Smooth muscle cell of the brain vasculature (primary cell): ENCODE measurements at regions not wholly inside any gene's neighbourhood (a gene's known extent, or its start where the extent isn't known, plus 50 kb on each side); places are given as distances from the start of the nearest gene placed in this dataset.

Experiments used
- DNase-seq: peaks from one replicate; pipeline ENCODE4 v3.0.0-alpha.2; 2012; ENCODE audit warnings: low read depth, low spot score

DNA sequence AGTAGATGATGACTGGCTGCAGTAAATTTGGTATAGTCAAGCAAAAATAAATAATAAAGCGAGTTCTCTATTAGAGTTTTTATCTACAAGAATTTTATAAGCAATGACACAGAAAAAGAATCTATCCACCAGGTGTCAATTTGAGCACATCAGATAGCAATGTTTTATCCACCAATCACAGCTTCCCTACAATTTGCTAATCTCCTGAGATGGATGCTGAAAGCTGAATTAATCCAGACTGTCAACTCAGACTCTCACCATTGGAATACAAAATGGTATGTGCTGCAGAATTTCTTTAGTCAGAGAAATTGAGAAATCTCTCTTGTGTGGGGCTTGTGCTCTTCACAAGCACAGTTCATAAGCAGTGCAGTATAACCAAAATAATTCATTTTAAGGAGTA lies 888.9 kb upstream of the GHITM start:
- no peak for DNase-seq

DNA sequence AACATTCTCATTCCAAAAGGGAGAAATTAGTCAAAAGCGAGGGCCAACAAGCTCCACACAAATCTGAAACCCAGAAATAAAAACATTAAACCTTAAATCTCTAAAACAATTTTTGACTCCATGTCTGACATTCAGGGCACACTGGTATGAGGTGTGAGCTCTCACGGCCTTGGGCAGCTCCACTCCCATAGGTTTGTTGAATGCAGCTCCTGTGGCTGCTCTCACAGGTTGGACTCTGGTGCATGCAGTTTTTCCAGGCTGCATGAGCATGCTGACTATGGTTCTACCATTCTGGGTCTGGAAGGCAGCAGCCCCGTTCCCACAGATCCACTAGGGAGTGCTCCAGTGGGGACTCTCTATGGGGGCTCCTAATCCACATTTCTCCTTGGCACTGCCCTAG lies 887.1 kb upstream of the GHITM start:
- no peak for DNase-seq

DNA sequence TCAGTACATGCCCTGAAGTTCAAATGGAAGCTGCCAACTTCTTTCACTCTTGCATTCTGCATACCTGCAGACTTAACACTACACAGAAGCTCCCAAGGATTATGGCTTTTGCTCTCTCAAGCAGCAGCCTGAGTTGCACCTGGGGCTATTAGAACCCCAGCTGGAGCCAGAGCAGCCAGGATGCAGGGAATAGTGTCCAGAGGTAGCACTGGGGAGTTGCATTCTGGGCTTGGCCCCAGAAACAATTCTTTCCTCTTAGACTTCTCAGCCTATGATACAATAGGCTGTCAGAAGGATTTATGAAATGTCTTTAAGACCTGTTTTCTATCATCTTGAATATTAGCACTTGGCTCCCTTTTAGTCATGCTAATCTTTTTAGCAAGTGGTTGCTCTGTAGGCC lies 886.7 kb upstream of the GHITM start:
- no peak for DNase-seq

DNA sequence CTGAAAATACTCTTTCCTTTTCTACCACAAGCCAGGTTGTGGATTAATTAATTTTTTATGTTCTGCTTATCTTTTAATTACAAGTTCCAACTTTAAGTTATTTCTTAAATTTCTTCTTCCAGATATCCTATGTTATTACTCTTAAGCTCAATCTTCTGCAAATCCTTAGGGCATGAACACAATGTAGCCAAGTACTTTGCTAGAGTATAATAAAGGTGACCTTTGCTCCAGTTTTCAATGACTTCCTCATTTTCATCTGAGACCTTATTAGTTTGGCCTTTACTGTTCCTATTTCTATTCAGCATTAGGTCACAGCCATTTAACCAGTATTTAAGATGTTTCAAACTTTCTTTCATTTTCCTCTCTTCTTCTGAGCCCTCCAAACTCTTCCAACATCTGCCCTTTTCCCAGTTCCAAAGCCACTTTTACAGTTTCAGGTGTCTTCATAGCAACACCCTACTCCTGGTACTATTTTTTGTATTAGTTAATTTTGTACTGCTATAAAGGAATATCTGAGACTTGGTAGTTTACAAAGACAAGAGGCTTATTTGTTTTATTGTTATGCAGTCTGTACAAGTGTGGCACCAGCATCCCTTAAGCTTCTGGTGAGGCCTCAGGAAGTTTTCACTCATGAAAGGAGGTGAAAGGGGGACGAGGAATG lies 886.2 kb upstream of the GHITM start:
- DNase-seq: no peak

DNA sequence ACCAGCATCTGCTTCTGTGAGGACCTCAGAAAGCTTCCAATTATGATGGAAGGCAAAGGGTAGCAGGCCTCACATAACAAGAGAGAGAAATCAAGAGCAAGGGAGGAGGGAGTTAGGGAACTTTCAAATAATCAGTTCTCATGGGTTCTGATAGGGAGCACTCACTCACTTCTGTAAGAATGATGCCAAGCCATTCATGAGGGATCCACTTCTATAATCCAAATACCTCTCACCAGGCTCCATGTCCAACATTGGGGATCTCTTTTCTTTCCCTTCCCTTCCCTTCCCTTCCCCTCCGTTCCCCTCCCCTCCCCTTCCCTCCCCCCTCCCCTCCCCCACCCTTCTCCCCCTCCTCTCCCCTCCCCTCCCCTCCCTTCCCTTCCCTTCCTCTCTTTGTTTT lies 884.6 kb upstream of the GHITM start:
- no peak for DNase-seq

DNA sequence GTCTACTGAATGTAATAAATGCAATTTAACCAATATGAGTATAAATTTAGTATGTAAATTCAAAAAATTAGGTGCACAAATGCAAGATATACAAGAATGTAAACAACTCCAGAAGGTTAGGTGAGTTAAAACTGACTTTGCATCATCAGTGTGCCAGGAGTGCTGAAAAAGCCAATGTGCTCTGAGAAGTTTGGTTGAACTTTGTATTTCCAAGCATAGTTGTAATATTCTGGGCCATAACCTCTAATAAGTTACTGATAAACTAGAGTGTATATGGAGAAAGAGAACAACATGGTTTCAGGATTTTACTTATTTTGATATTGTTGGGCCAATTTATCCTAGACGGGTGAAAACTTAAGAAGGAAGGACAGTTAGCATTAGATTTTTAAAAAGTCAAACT lies 876.9 kb upstream of the GHITM start:
- no peak for DNase-seq

DNA sequence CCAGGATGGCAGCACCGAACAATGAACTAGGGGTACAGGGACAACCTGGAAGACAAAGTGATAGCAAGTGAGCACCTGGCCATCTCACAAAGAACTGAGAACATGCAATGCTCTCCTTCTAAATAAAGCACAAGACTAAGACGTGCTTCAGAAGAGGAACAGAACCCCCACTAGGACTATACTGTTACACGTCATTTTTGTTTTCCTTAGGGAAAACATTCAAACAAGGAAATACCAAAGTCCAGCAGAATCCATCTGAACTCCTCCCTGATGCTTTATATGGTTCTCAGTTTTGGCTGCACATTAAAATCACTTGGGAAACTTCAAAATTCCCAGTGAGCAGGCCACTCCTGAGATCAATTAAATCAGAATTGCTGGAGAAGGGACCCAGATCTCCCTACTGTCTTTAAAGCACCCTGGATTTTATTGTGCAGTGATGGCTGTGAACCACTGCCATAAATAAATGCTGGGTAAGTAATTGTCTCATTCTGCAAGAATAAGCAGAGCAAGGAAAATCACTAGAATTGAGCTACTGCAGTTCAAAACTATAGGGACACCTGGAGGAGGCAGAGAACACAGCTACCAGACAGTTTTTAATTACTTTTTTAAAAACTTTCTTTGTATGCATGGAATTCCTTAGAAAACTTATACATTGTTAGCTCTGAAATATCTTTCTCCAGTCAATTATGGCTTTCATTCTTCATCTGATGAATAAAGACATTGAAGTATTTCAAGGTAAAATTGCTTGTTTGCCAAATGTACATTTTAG lies 866.5 kb upstream of the GHITM start:
- no peak for DNase-seq

DNA sequence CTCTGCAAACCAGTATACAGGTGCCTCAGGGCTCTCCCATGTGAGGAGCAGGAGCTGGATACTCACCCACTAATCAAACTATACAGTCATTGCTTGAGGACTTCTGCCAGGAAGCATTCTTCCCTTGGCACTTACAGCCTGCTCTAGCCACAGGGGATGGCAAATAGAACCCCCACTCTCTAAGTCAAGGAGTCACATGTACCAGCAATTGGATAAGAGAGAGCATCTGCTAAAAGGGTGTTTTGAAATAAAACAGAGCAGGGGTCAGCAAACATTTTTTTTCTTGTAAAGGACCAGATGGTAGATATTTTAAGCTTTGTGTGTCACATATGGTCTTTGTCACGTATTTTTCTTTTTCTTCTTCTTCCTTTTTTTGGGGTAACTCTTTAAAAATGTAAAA lies 865.2 kb upstream of the GHITM start:
- DNase-seq: no peak

DNA sequence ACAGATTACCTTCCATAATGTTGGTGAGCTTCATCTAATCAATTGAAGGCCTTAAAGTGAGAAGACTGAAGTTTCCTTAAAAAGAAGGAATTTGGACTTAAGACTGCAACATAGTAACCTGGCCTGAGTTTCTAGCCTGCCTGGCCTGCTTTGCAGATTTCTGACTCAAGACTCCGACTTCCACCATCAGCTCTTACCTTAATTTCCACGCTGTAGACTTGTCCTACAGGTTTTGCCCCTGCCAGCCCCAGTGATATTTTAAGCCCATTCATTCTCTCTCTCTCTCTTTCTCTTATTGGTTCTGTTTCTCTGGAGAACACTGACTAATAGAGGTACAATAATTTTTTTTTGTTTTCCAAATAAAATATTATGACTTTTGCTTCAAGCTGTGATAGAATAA lies 862.3 kb upstream of the GHITM start:
- no peak for DNase-seq

DNA sequence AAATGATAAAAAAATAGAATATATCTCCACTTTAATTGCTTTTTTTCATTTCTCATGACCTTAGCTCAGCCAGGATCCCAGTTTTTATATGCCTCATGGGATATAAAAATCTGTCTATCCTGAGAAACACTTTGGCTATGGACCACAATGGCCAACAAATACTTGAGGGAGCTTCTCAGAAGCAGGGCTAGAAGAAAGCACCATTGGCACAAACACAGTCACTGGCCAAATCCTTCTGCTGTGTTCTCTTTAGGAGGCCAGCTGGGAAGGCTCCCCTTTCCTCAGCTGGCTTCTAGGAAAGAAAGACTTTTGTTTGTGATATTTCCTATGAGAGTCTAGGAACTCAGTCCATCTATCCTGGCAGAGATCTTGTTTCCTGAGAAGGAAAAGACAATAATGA lies 856.2 kb upstream of the GHITM start:
- DNase-seq: no peak

DNA sequence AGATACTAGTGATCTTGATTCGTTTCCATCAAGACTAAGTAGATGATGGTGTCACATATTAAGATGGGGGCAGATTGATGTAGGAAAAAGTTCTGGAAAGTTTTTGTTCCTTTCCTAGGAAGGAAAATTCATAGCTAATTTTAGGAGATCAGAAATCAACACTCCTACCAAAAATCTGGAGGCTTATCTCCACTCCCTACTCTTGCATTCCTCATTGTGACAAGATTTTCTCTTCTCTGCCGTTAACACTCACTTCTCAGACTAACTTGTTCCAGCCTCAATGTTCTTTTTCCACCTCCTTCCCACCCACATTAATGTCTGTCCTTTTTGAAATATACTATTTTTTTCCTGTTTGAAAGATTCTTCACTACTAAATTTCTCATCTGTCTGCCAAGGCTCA lies 851.9 kb upstream of the GHITM start:
- DNase-seq: no peak

DNA sequence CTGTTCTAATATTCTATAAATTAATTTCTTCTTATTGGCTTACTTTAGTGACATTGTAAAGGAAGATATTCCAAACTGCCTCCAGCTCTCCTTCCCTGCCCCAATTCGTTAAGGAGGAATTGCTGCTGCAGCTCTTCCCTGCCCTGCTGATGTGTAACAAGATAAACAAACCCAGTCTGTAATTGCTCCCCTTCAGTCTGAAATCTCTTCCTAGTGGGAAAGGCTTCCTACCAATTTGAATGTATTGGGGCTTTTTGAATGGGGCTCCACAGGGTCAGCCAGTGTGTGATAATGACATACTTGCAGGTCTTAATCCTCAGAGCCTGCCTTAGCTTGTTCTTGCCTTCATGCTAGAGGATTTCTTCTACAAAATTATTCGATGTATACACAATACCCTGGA lies 849.9 kb upstream of the GHITM start:
- DNase-seq: no peak

DNA sequence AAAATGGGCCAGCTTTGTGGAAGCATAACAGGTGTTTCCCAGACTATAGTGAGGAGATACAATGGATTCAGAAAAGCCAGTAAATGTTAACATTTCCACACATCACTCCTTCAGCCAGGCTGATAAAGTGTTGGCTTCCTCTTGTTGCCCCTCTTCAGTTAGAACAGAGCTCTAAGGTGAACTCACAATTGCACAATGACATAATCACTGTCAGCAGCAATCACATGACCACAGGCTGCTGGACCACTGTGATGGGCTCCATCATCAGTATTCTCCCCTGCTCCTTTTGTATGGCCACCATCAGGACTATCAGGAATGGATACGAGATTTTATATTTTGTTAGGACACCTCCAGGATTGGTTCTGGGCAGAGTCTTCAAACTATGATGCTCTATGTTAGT lies 849.4 kb upstream of the GHITM start:
- no peak for DNase-seq

DNA sequence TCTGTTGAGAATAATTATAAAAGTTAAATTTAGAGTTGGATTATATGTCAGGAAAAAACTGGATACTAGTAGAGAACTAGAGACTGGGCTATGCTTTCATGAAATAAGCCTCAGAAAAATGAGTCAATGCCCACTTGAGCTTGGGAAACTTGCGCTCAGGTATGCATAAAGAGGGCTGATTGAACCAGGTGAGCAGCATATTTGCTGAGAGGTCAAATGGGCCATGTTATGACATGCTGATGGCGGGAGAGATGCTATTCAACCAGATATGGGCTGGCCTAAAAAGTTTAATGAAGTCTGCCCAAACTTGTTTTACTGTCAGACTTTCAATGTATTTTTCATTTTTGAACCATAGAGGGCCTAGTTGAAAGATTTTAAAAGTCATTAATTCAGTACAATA lies 837.6 kb upstream of the GHITM start:
- DNase-seq: no peak

DNA sequence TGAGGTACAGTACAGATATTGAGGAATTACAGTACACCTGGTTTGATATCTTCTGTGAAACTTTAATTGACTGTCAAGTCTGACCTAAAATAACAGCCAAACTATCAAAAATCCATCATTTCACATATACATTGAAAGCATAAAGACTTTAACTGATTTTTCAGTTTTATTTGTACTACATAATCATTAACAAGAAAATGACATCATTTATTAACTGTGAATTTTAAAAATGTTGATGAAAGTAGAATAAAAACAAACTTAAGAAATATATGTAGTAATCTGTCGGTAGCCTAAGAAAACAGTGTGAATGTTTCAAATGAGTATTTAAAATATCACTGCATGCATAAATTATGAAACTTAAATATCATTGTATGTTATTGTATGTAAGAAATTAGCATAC lies 836.7 kb upstream of the GHITM start:
- DNase-seq: no peak

DNA sequence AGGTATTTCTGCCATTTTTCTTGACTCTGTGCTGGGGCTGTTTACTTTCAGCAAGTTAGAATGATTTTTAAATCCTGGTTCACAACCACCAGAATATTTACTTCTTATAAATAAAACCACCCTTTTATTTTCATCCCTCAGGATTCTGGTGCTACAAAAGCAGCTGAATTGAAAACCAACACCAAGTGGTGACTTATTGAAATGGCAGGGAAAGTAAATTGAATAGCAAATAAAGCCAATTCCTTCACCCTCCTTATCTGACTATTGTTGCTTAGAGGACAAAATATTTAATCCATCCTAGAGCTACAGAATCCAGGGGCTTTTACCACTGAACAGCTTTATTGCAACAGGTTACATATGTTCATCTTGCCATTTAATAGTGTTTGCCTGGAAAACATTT lies 828.6 kb upstream of the GHITM start:
- no peak for DNase-seq

DNA sequence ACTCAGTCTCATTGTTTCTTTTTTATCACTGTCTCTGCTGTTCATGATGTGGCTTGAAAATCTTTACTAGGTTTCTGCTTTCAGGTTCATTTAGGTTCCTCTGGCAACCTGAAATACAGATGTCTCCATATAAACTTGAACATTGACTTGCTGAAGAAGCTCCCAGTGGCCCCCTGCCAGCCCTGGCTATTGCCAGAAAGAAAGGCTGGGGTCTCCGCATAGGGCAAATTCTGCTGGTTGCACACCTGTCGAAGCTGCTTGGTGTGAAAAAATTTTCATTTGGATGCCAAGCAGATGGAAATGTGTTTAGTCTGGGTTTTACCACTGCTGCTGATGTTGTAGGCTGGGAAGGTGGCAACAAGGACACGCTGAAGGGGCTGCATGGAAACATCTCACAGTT lies 826.7 kb upstream of the GHITM start:
- no peak for DNase-seq

DNA sequence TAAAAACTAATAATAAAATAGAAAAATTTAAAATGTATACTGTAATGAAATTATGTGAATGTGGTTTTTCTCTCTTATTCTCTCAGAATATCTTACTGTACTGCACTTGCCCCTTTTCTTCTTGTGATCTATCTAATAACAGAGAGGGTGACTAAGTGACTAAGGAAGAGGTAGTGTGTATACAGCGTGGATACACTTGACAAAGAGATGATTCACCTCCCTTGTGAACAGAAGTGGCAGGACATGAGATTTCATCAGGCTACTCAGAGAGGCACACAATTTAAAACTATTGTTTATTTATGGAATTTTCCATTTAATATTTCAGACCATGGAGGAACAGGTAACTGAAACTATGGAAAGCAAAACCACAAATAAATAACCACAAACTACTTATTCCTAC lies 806.6 kb upstream of the GHITM start:
- no peak for DNase-seq

DNA sequence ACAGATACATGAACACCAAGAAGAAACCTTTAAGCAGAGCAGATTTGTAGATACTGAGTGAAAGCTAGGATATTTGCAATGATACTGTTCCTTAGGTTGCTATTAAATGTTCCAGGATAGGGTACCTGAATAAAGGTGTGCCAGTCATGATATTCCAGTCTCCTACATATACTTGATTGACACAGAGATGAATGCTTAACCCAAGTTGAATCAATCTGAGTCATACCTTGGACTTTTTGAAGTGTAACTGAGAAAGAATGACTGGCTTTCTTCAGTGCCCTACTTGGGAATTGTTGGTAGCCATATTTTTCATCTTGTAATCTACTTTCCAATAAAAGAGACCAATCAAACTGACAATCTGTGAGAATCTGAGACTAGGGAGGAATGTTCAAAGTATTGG lies 805.7 kb upstream of the GHITM start:
- no peak for DNase-seq

DNA sequence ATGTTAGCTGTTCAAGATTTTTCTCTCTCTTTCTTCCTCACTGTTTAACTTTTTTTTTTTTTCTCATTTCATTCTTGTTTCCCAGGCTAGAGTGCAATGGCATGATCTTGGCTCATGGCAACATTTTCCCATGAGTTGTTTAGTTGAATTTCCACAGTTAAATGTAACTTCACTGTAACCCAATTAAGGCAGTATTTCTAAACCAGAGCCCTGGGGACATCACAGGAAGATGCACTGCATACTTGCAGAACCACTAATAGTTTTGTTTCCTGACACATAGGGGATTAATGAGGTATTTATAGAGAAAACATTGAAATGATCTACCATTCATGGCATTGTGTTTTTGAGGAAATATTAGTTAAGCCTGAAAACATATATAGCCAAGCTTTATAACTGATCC lies 795.6 kb upstream of the GHITM start:
- DNase-seq: no peak

DNA sequence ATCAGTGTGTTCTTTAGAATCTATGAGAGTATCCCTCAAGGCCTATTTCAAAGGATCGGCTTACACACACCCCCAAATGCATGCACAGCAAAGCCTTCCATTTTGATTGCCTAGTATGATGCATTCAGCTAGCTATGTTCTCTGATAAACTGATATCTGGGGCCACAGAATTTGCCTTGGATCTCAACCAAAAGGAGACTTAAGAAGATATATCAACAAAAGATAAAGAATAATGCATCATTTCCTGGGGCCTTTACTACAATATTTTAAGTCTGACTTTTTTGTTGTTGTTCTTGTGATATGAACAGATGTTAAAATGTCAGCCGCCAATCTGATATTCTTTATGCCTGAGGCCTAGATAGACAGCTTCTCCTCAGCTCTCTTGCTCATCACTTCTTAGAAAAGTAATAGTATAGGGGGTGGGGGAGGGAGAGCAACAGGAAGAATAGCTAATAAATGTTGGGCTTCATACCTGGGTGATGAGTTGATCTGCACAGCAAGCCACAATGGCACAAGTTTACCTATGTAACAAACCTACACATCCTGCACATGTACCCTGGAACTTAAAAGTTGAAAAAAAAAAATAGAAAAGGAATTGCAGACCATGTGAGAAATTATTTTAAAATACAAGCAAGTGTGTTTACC lies 792.9 kb upstream of the GHITM start:
- DNase-seq: no peak

DNA sequence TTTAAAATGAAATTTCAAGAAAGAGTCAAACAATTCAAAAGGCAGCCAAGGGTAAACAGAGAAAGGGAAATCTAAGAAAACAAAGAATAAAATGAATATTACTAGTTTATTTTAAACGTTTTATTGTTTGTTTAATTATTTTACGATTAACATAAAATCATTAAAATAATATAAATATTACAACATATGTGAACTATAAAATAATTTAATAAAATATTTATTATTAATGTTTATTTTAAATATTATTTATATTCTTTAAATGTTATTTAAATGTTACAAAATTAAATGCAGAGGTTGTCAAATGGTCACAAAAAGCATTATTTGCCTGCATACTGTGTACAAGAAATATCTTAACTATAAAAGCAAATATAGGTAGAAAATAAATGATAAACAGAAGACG lies 786.7 kb upstream of the GHITM start:
- no peak for DNase-seq

DNA sequence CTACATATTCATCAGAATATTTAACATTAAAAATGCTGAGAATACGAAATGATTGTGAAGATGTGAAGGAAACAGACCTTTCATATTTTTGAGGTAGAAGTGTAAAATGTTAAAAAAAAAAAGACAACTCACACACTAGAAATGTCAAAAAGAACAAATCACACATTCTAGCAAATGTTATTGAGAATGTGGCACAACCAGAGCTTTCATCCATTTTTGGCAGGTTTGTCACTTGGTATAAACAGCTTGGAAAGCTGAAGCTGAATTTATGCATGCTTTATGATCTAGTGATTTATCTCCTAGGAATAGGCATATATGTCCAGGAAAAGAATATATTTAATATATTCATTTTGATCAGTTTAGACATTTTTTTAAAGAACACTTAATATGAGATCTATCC lies 784.9 kb upstream of the GHITM start:
- no peak for DNase-seq
